ENCODE measurements at regions not wholly inside any gene's neighbourhood (a gene's known extent, or its start where the extent isn't known, plus 50 kb on each side); places are given as distances from the start of the nearest gene placed in this dataset.

- TF ChIP-seq ARID2 (CRISPR knock-in tag; IDR thresholded peaks at IDR 0.05; ENCODE audit: borderline replicate concordance) (no peak), ATF2 (CRISPR knock-in tag; IDR thresholded peaks at IDR 0.05) (no peak), ZBTB8A (CRISPR knock-in tag; IDR thresholded peaks at IDR 0.05; ENCODE audit: borderline replicate concordance, low read depth) (no peak)
Measured at GRCh38 chr1:104190821-104191220, 441.1 kb downstream of the AMY1C start.
